Ascending aorta (tissue), 2 donors: ENCODE measurements at regions not wholly inside any gene's neighbourhood (a gene's known extent, or its start where the extent isn't known, plus 50 kb on each side); places are given as distances from the start of the nearest gene placed in this dataset.
"Not testable (repeated sequence)": the region's sequence is repeated elsewhere in the genome, so short reads cannot be mapped to it uniquely, and the experiment has no call there.

Experiments
- DNase-seq, 2 donors: peaks; one replicate each; pipeline ENCODE4 v3.0.0-alpha.2; 2019; ENCODE audit warnings: low spot score in 2 of 2
- H3K27ac ChIP-seq, 2 donors: fragments of 200-600 bp; sonication (generic); one replicate each; pipeline ENCODE4 v1.5.1; 2016 to 2017; ENCODE audit warnings: mild to moderate bottlenecking in 1 of 2
- H3K27me3 ChIP-seq: fragments of 200-600 bp; sonication (generic); one replicate; pipeline ENCODE4 v1.5.1; 2017
- H3K36me3 ChIP-seq, 2 donors: fragments of 200-600 bp; sonication (generic); one replicate each; pipeline ENCODE4 v1.5.1; 2016
- H3K4me1 ChIP-seq, 2 donors: fragments of 200-600 bp; sonication (generic); one replicate each; pipeline ENCODE4 v1.5.1; 2016 to 2017; ENCODE audit warnings: mild to moderate bottlenecking in 1 of 2
- H3K4me3 ChIP-seq, 2 donors: fragments of 200-600 bp; sonication (generic); one replicate each; pipeline ENCODE4 v1.5.1; 2016 to 2017; ENCODE audit warnings: mild to moderate bottlenecking in 1 of 2
- H3K9me3 ChIP-seq, 2 donors: fragments of 200-600 bp; sonication (generic); one replicate each; pipeline ENCODE4 v1.5.1; 2016
- intact Hi-C: fragments of 100-400 bp; cut with DNase I; formaldehyde crosslinking; loops from one replicate; pipeline ENCODE4 v1.15.1; 2023
- TF ChIP-seq, protein P1 (sequence below), 3 experiments: fragments of 200-600 bp in 2 of 3; fragments of 450-650 bp in 1 of 3; sonication (generic) in 2 of 3; IDR thresholded peaks; one replicate each; pipeline ENCODE4 v1.5.1; 2016 to 2019; ENCODE audit warnings: antibody characterized with exemption in 3 of 3, mild to moderate bottlenecking in 1 of 3, moderate library complexity in 1 of 3

DNA sequence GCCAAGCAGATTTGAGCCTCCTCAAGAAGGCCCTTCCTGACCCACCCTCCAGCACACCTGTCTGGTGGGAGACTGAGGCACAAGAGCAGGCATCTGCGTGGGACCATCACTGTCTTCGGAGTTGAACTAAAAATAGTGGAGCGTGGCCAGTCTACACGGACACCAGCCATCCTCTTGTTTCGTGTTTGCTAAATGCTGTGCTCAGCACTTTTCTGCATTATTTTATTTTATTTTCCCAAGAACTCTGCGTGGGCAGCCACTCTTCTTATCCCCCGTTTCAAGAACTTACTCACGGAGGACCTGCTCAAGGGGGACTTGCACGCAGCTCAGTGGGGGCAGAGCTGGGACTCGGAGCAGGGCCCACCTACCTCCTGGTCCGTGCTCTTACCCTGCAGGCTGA is 60.8 kb downstream of the SOCS3 start:
- H3K27ac ChIP-seq = no peak overlapping the region
- no peaks in the 10 kb centered on the region for H3K36me3 ChIP-seq
- H3K4me1 ChIP-seq = no peaks in the 10 kb centered on the region
- TF ChIP-seq, protein P1, sequence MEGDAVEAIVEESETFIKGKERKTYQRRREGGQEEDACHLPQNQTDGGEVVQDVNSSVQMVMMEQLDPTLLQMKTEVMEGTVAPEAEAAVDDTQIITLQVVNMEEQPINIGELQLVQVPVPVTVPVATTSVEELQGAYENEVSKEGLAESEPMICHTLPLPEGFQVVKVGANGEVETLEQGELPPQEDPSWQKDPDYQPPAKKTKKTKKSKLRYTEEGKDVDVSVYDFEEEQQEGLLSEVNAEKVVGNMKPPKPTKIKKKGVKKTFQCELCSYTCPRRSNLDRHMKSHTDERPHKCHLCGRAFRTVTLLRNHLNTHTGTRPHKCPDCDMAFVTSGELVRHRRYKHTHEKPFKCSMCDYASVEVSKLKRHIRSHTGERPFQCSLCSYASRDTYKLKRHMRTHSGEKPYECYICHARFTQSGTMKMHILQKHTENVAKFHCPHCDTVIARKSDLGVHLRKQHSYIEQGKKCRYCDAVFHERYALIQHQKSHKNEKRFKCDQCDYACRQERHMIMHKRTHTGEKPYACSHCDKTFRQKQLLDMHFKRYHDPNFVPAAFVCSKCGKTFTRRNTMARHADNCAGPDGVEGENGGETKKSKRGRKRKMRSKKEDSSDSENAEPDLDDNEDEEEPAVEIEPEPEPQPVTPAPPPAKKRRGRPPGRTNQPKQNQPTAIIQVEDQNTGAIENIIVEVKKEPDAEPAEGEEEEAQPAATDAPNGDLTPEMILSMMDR (IDR thresholded peaks at IDR 0.05) = no peak
- H3K4me3 ChIP-seq = no peak overlapping the region
- no peaks in the 10 kb centered on the region for H3K9me3 ChIP-seq
- intact Hi-C loops = no loop called here
- H3K27me3 ChIP-seq = no peaks in the 10 kb centered on the region
- DNase-seq = no peak

DNA sequence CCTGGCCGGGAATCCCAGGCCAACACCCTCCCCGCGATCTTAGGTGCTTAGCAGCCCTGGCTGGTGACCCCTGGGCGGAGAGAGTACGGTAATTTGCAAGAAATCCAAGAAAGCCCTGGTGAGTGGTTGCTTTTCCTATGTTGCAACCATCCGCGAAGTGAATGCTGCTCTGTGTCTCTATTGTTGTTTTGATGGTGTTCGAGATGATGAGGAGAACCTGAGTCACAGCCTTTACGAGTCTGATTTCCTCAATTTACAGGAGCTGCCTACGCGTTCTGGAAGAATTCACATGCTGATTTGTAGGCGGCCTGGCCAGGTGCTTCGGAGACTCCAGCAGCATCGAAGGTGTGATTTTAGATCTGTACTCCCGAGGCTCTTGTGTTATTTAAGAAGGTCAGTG is 63.3 kb downstream of the TMEM235 start:
- no peaks in the 10 kb centered on the region for H3K9me3 ChIP-seq

GRCh38 chr17:78294356-78294755 is 62.9 kb downstream of the TMEM235 start:
- no peak for DNase-seq
- H3K4me3 ChIP-seq = no peak overlapping the region
- H3K27ac ChIP-seq = no peak overlapping the region
- TF ChIP-seq, protein P1 (IDR thresholded peaks at IDR 0.05) = no peak
- H3K36me3 ChIP-seq = no peaks in the 10 kb centered on the region
- H3K27me3 ChIP-seq = no peaks in the 10 kb centered on the region
- H3K9me3 ChIP-seq = no peaks in the 10 kb centered on the region
- intact Hi-C loops = no loop called here
- no peaks in the 10 kb centered on the region for H3K4me1 ChIP-seq

More for the DNA sequence above, 63.3 kb downstream of the TMEM235 start:
- DNase-seq = no peak
- TF ChIP-seq, protein P1 (IDR thresholded peaks at IDR 0.05) = no peak
- Histone ChIP-seq H3K27ac (no peak overlapping the region), H3K27me3 (no peaks in the 10 kb centered on the region), H3K4me3 (no peak overlapping the region), H3K4me1 (no peaks in the 10 kb centered on the region), H3K36me3 (no peaks in the 10 kb centered on the region)
- intact Hi-C loops = no loop called here

- DNase-seq, H3K9me3 ChIP-seq, H3K4me3 ChIP-seq, H3K36me3 ChIP-seq, H3K4me1 ChIP-seq, H3K27ac ChIP-seq, intact Hi-C loops, H3K27me3 ChIP-seq: not testable (repeated sequence)
These were observed 61.7 kb downstream of the TMEM235 start for GRCh38 chr17:78293151-78293550.

DNA sequence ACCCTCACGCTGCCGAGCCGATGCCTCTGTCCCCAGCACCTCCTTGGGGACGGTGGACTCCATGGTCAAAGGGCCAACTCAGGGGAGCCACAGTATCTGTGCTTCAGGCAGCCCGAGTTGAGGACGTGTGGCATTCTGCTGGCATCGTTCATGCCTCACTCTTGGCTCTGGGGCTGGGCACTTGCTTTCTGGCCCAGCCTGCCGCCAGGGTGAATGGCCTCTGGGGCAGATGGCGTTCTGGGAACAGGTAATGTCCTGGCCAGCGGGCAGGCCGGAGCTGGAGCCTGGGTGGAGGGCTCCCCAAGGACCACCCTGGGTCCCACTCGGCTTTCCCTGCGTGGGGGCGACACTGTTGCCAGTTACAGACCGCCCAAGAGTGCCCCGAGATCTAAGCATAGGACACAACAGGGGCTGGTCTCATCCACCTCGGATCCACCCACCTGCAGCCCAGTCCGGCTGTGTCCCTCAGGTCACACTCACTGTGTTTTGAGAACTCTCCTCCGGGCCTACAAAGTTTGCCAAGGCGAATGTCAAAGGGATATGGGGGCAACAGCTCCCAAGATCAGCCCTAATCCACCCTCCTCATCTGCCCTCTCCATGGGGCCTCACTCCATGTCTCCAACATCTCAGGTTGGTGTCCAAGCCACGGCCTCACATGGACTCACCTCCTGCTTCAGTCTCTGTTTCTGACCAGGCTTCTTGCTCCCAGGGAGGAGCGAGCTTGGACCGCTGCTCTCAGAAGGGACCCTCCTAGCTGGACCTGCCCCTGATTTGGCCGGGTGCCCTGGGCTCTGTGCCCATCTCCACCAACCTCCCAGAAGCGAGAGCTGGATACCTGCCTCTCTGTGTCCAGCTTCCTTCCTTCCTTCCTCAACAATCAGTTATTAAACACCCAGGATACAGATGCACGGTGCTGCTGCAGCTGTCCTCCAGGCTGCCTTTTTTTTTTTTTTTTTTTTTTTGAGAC is 60.8 kb downstream of the TMEM235 start:
- no peaks in the 10 kb centered on the region for H3K36me3 ChIP-seq
- H3K4me1 ChIP-seq = no peaks in the 10 kb centered on the region
- H3K9me3 ChIP-seq = no peaks in the 10 kb centered on the region
- no peak overlapping the region for H3K4me3 ChIP-seq
- no peak overlapping the region for H3K27ac ChIP-seq
- no peak for DNase-seq
- TF ChIP-seq, protein P1 (IDR thresholded peaks at IDR 0.05) = no peak
- intact Hi-C loops = loop anchor here (2.0 kb wide), 1 partner anchor 21 kb away; no protein-coding TSS in a partner anchor
- no peaks in the 10 kb centered on the region for H3K27me3 ChIP-seq

GRCh38 chr17:78290721-78291120 is 59.3 kb downstream of the TMEM235 start:
- H3K4me1 ChIP-seq = no peaks in the 10 kb centered on the region
- intact Hi-C loops = loop anchor here (2.0 kb wide), 1 partner anchor 22 kb away; no protein-coding TSS in a partner anchor
- TF ChIP-seq, protein P1 (IDR thresholded peaks at IDR 0.05) = no peak
- no peak for DNase-seq
- no peaks in the 10 kb centered on the region for H3K36me3 ChIP-seq
- H3K4me3 ChIP-seq = no peak overlapping the region
- H3K9me3 ChIP-seq = no peaks in the 10 kb centered on the region
- no peaks in the 10 kb centered on the region for H3K27me3 ChIP-seq
- H3K27ac ChIP-seq = no peak overlapping the region
